ENCODE measurements at regions not wholly inside any gene's neighbourhood (a gene's known extent, or its start where the extent isn't known, plus 50 kb on each side); places are given as distances from the start of the nearest gene placed in this dataset.
"Not testable (repeated sequence)": the region's sequence is repeated elsewhere in the genome, so short reads cannot be mapped to it uniquely, and the experiment has no call there.

DNA sequence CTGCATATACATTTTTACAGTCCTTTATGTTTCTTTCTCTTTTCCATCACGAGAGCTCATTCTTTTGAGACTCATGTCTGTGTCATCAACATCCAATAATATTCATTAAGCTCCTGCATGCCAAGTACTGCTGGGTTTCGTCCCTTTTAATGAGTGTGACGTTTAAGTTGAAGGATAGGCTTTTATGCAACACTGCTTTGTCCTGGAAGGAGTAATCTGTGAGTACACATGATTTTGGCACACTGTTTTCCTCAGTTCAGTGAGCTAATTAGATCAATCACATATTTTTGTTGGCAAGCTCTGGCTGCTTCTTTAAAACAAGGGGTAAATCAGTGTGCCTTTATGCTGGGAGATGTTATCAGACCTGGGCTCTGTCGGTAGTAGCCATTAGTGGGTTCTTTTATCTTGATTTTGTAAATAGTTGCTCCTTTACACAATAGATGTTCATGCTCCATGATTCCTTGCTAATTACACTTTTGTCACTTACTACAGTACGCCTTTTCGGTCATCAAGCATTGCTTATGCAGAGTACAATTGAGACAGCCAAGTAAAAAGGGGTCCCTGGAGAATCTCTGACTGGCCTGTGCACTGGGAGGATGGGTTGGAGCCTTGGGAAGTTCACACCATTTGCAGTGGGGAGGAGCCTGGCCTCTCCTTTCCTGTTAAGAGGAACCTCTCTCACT is 132.6 kb downstream of the FHIP1A start (continued):
- TF ChIP-seq ZNF550 (CRISPR knock-in tag; IDR thresholded peaks at IDR 0.05; ENCODE audit: borderline replicate concordance) (no peak), ZNF343 (CRISPR knock-in tag; IDR thresholded peaks at IDR 0.05) (no peak)

GRCh38 chr4:151548708-151549107 is 139.7 kb downstream of the FHIP1A start:
- ChIA-PET POLR2A (no interaction called here), CTCF (ENCODE audit: low intra/inter-chr PET ratio, low total read pairs) (no interaction called here)
- no peaks in the 10 kb centered on the region for H3K27me3 ChIP-seq (ENCODE audit: control insufficient read depth in 1 of 2, insufficient read depth in 2 of 2, low read length in 2 of 2)
- 69% methylated on average over 8 of the region's 8 CpGs for WGBS (ENCODE audit: low lambda C conversion rate)
- no TSS peak for BruUV-seq (replicated peaks)
- intact Hi-C loops (cut with micrococcal nuclease; ENCODE audit: unreplicated experiment) = no loop called here
- no peaks in the 10 kb centered on the region for H3K36me3 ChIP-seq (replicated peaks in 1 of 2; ENCODE audit: control insufficient read depth in 1 of 2, insufficient read depth in 2 of 2, low read length in 2 of 2)
- no peak for ATAC-seq
- H3K4me1 ChIP-seq (ENCODE audit: insufficient read depth, low read length) = no peaks in the 10 kb centered on the region
- peak; percentile 85; the same call in 1 of the 2 replicates for TF ChIP-seq ZNF562 (CRISPR knock-in tag; IDR thresholded peaks at IDR 0.05; ENCODE audit: borderline replicate concordance)
- TF ChIP-seq, protein P1, sequence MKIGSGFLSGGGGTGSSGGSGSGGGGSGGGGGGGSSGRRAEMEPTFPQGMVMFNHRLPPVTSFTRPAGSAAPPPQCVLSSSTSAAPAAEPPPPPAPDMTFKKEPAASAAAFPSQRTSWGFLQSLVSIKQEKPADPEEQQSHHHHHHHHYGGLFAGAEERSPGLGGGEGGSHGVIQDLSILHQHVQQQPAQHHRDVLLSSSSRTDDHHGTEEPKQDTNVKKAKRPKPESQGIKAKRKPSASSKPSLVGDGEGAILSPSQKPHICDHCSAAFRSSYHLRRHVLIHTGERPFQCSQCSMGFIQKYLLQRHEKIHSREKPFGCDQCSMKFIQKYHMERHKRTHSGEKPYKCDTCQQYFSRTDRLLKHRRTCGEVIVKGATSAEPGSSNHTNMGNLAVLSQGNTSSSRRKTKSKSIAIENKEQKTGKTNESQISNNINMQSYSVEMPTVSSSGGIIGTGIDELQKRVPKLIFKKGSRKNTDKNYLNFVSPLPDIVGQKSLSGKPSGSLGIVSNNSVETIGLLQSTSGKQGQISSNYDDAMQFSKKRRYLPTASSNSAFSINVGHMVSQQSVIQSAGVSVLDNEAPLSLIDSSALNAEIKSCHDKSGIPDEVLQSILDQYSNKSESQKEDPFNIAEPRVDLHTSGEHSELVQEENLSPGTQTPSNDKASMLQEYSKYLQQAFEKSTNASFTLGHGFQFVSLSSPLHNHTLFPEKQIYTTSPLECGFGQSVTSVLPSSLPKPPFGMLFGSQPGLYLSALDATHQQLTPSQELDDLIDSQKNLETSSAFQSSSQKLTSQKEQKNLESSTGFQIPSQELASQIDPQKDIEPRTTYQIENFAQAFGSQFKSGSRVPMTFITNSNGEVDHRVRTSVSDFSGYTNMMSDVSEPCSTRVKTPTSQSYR (CRISPR knock-in tag; IDR thresholded peaks at IDR 0.05; ENCODE audit: borderline replicate concordance) = no peak
- TF ChIP-seq ZNF512 (CRISPR knock-in tag; IDR thresholded peaks at IDR 0.05) = no peak
- no peak for TF ChIP-seq ZNF10 (CRISPR knock-in tag; IDR thresholded peaks at IDR 0.05; ENCODE audit: borderline replicate concordance, low read depth)
- no peak overlapping the region for H3K4me3 ChIP-seq (replicated peaks in 1 of 3; ENCODE audit: insufficient read depth in 1 of 3, low read depth in 2 of 3, low read length in 3 of 3)
- H3K27ac ChIP-seq (ENCODE audit: extremely low read length, insufficient read depth, low read length) = no peak overlapping the region
- no peak for DNase-seq (ENCODE audit: low spot score)
- no peak for FAIRE-seq
- in situ Hi-C loops (cut with HindIII; ENCODE audit: extremely low pct_ligation_motif_present, low pct_unique_long_range_greater_than_20kb) = no loop called here
- H3K4me2 ChIP-seq (ENCODE audit: low read depth, low read length) = no peak overlapping the region
- H3K9ac ChIP-seq (ENCODE audit: insufficient read depth, low read depth, low read length) = no peak overlapping the region
- H2AFZ ChIP-seq (ENCODE audit: low read length) = no peak overlapping the region
- H4K20me1 ChIP-seq (ENCODE audit: insufficient read depth, low read length) = no peaks in the 10 kb centered on the region
- no peaks in the 10 kb centered on the region for H3K79me2 ChIP-seq (ENCODE audit: insufficient read depth, low read length)
- H3K9me3 ChIP-seq (ENCODE audit: low read length) = peaks cover 13% of the 10 kb centered on the region; the same call in 1 of the 2 replicates

- H3K9ac ChIP-seq (ENCODE audit: insufficient read depth, low read depth, low read length); H3K79me2 ChIP-seq (ENCODE audit: insufficient read depth, low read length); BruUV-seq (replicated peaks); H2AFZ ChIP-seq (ENCODE audit: low read length); H4K20me1 ChIP-seq (ENCODE audit: insufficient read depth, low read length); DNase-seq (ENCODE audit: low spot score); H3K4me1 ChIP-seq (ENCODE audit: insufficient read depth, low read length); H3K4me3 ChIP-seq (replicated peaks in 1 of 3; ENCODE audit: insufficient read depth in 1 of 3, low read depth in 2 of 3, low read length in 3 of 3); ATAC-seq; H3K27me3 ChIP-seq (ENCODE audit: control insufficient read depth in 1 of 2, insufficient read depth in 2 of 2, low read length in 2 of 2); H3K36me3 ChIP-seq (replicated peaks in 1 of 2; ENCODE audit: control insufficient read depth in 1 of 2, insufficient read depth in 2 of 2, low read length in 2 of 2); CTCF ChIA-PET (ENCODE audit: low intra/inter-chr PET ratio, low total read pairs); H3K27ac ChIP-seq (ENCODE audit: extremely low read length, insufficient read depth, low read length); H3K4me2 ChIP-seq (ENCODE audit: low read depth, low read length); FAIRE-seq; POLR2A ChIA-PET; in situ Hi-C loops (cut with HindIII; ENCODE audit: extremely low pct_ligation_motif_present, low pct_unique_long_range_greater_than_20kb); intact Hi-C loops (cut with micrococcal nuclease; ENCODE audit: unreplicated experiment): not testable (repeated sequence)
- H3K9me3 ChIP-seq (ENCODE audit: low read length) = peaks cover 13% of the 10 kb centered on the region; the same call in 1 of the 2 replicates
- 94% methylated on average over 2 of the region's 2 CpGs for WGBS (ENCODE audit: low lambda C conversion rate)
Observed at GRCh38 chr4:151549378-151549777, 140.4 kb downstream of the FHIP1A start.
